MCF 10A (cell line): ENCODE measurements at regions not wholly inside any gene's neighbourhood (a gene's known extent, or its start where the extent isn't known, plus 50 kb on each side); places are given as distances from the start of the nearest gene placed in this dataset.

Experiments used
- BruUV-seq: library from RNA; stranded (reverse); fragments of 400-500 nt; replicated peaks from 2 replicates; lab custom pipeline; 2021; lab: Mats Ljungman, UMichigan
- CTCF ChIA-PET: fragments of 300-600 bp; sonication (Branson Sonifier 250); formaldehyde crosslinking; extraction: SDS; loops from one replicate; lab custom pipeline; 2021; ENCODE audit warnings: antibody characterized with exemption, inconsistent platforms; lab: Yijun Ruan, JAX
- POLR2A ChIA-PET: fragments of 300-600, 350-650 bp; sonication (Branson Sonifier 250); formaldehyde crosslinking; extraction: SDS; loops from one replicate; lab custom pipeline; 2020; ENCODE audit warnings: antibody characterized with exemption, inconsistent platforms; lab: Yijun Ruan, JAX
- DNase-seq: peaks from one replicate; pipeline ENCODE4 v3.0.0-alpha.2; 2018; ENCODE audit not compliant: unreplicated experiment
- H3K27ac Mint-ChIP-seq: one replicate; pipeline ENCODE4 v1.8.0; 2022; ENCODE audit warnings: mild to moderate bottlenecking, low read depth, mixed read lengths; ENCODE audit not compliant: unreplicated experiment
- H3K27me3 Mint-ChIP-seq: one replicate; pipeline ENCODE4 v1.8.0; 2022; ENCODE audit warnings: mixed read lengths; ENCODE audit not compliant: insufficient read depth, unreplicated experiment
- H3K36me3 Mint-ChIP-seq: one replicate; pipeline ENCODE4 v1.8.0; 2022; ENCODE audit warnings: mild to moderate bottlenecking, moderate library complexity, mixed read lengths; ENCODE audit not compliant: insufficient read depth, unreplicated experiment
- H3K4me1 Mint-ChIP-seq: one replicate; pipeline ENCODE4 v1.8.0; 2022; ENCODE audit warnings: mixed read lengths; ENCODE audit not compliant: insufficient read depth, unreplicated experiment
- H3K4me3 Mint-ChIP-seq: one replicate; pipeline ENCODE4 v1.8.0; 2022; ENCODE audit warnings: mild to moderate bottlenecking, moderate library complexity, mixed read lengths; ENCODE audit not compliant: unreplicated experiment
- H3K9me3 Mint-ChIP-seq: one replicate; pipeline ENCODE4 v1.8.0; 2022; ENCODE audit warnings: mixed read lengths; ENCODE audit not compliant: unreplicated experiment
- intact Hi-C: fragments of 100-400 bp; cut with micrococcal nuclease; formaldehyde crosslinking; loops from 2 replicates; pipeline ENCODE4 v1.14.1; 2022
- TF ChIP-seq, protein P1 (sequence below): fragments of 200-600 bp; IDR thresholded peaks from one replicate; pipeline ENCODE4 v1.8.0; 2022; ENCODE audit warnings: antibody characterized with exemption, mild to moderate bottlenecking; ENCODE audit not compliant: unreplicated experiment

- DNase-seq: no peak
- TF ChIP-seq, protein P1, sequence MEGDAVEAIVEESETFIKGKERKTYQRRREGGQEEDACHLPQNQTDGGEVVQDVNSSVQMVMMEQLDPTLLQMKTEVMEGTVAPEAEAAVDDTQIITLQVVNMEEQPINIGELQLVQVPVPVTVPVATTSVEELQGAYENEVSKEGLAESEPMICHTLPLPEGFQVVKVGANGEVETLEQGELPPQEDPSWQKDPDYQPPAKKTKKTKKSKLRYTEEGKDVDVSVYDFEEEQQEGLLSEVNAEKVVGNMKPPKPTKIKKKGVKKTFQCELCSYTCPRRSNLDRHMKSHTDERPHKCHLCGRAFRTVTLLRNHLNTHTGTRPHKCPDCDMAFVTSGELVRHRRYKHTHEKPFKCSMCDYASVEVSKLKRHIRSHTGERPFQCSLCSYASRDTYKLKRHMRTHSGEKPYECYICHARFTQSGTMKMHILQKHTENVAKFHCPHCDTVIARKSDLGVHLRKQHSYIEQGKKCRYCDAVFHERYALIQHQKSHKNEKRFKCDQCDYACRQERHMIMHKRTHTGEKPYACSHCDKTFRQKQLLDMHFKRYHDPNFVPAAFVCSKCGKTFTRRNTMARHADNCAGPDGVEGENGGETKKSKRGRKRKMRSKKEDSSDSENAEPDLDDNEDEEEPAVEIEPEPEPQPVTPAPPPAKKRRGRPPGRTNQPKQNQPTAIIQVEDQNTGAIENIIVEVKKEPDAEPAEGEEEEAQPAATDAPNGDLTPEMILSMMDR: no peak
- intact Hi-C loops: no loop called here
- Mint-ChIP-seq H3K9me3 (no peaks in the 10 kb centered on the region), H3K27me3 (peaks cover 24% of the 10 kb centered on the region), H3K4me3 (no peak overlapping the region), H3K4me1 (peaks cover 6% of the 10 kb centered on the region), H3K36me3 (no peaks in the 10 kb centered on the region), H3K27ac (no peak overlapping the region)
- ChIA-PET POLR2A (no interaction called here), CTCF (no interaction called here)
- BruUV-seq: no TSS peak
These were observed 123.4 kb upstream of the ANO1 start for GRCh38 chr11:69954756-69955155.

- no peaks in the 10 kb centered on the region for H3K9me3 Mint-ChIP-seq
- peaks cover 6% of the 10 kb centered on the region for H3K4me1 Mint-ChIP-seq
- no peak for DNase-seq
- BruUV-seq: no TSS peak
- H3K36me3 Mint-ChIP-seq: no peaks in the 10 kb centered on the region
- no peak overlapping the region for H3K27ac Mint-ChIP-seq
- peaks cover 26% of the 10 kb centered on the region for H3K27me3 Mint-ChIP-seq
- intact Hi-C loops: no loop called here
- no peak overlapping the region for H3K4me3 Mint-ChIP-seq
- CTCF ChIA-PET: no interaction called here
- TF ChIP-seq, protein P1: no peak
- POLR2A ChIA-PET: no interaction called here
These were observed 121.4 kb upstream of the ANO1 start for GRCh38 chr11:69956669-69957190.

DNA sequence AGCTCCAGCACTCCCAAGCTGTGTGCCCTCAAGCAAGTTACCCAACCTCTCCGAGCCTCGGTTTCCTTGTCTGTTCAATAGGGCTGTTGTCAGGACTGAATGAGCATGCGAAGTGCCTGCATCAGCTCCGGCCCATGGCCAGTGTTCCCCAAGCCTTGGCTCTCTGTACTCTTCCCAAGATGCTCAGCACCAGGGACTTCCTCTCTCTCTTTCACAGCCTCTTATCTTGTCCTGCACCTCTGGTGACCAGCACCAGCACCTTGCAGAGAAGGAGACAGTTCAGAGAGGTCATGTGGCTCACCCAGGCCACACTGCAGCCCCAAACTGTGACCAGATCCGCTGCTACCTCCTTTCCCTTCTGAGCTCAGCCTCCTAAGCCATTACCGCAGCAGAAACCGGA lies 120.3 kb upstream of the ANO1 start:
- CTCF ChIA-PET: interaction anchor here (0.7 kb wide), 1 partner anchor 39 kb away, joined by 3 read pairs; no protein-coding TSS in a partner anchor
- H3K36me3 Mint-ChIP-seq: no peaks in the 10 kb centered on the region
- H3K4me1 Mint-ChIP-seq: peaks cover 6% of the 10 kb centered on the region
- POLR2A ChIA-PET: no interaction called here
- no peak for DNase-seq
- H3K27ac Mint-ChIP-seq: no peak overlapping the region
- no peak overlapping the region for H3K4me3 Mint-ChIP-seq
- TF ChIP-seq, protein P1: no peak
- peaks cover 20% of the 10 kb centered on the region for H3K27me3 Mint-ChIP-seq
- no peaks in the 10 kb centered on the region for H3K9me3 Mint-ChIP-seq
- intact Hi-C loops: no loop called here
- no TSS peak for BruUV-seq

- no peak for DNase-seq
- Mint-ChIP-seq H3K9me3 (no peaks in the 10 kb centered on the region), H3K27me3 (peaks cover 15% of the 10 kb centered on the region), H3K36me3 (no peaks in the 10 kb centered on the region), H3K27ac (no peak overlapping the region), H3K4me3 (no peak overlapping the region), H3K4me1 (peaks cover 6% of the 10 kb centered on the region)
- BruUV-seq: no TSS peak
- TF ChIP-seq, protein P1: no peak
- CTCF ChIA-PET: interaction anchor here (0.7 kb wide), 1 partner anchor 40 kb away, joined by 3 read pairs; no protein-coding TSS in a partner anchor
- POLR2A ChIA-PET: interaction anchor here (0.6 kb wide), 1 partner anchor 73 kb away, joined by 3 read pairs; no protein-coding TSS in a partner anchor
- intact Hi-C loops: no loop called here
These were observed 119.8 kb upstream of the ANO1 start for GRCh38 chr11:69958308-69958707.
